Natural killer cell (primary cell): ENCODE measurements at regions not wholly inside any gene's neighbourhood (a gene's known extent, or its start where the extent isn't known, plus 50 kb on each side); places are given as distances from the start of the nearest gene placed in this dataset.

Source experiments
- ATAC-seq, 3 donors: fragments of 150-1000 bp in 2 of 3; fragments of 200-7000 bp in 1 of 3; cut with Tn5 transposase; 1 replicate in 1 of 3; 2 replicates in 2 of 3; pipeline ENCODE4 v1.10.0; 2021; ENCODE audit warnings: mild to moderate bottlenecking in 2 of 3, moderate library complexity in 2 of 3
- DNase-seq, 2 donors: peaks; one replicate each; pipeline versions ENCODE4 v3.0.0 to v3.0.0-alpha.2; 2013 to 2021; ENCODE audit warnings: mixed read lengths in 1 of 2
- H3K27ac ChIP-seq: one replicate; pipeline ENCODE4 v1.5.1; 2013; ENCODE audit warnings: mild to moderate bottlenecking, low read length
- H3K27me3 ChIP-seq: one replicate; pipeline ENCODE4 v1.6.1; 2013; ENCODE audit warnings: low read length; ENCODE audit not compliant: control insufficient read depth, insufficient read depth
- H3K36me3 ChIP-seq: one replicate; pipeline ENCODE4 v1.6.1; 2013; ENCODE audit warnings: low read length; ENCODE audit not compliant: control insufficient read depth, insufficient read depth
- H3K4me1 ChIP-seq: one replicate; pipeline ENCODE4 v1.6.1; 2013; ENCODE audit warnings: low read length; ENCODE audit not compliant: control insufficient read depth, insufficient read depth
- H3K4me3 ChIP-seq: one replicate; pipeline ENCODE4 v1.5.1; 2013; ENCODE audit warnings: low read length
- H3K9me3 ChIP-seq: one replicate; pipeline ENCODE4 v1.6.1; 2013; ENCODE audit warnings: low read length; ENCODE audit not compliant: control insufficient read depth, insufficient read depth
- H3K27ac Mint-ChIP-seq, 2 donors: one replicate each; pipeline ENCODE4 v1.8.0; 2022; ENCODE audit warnings: mild to moderate bottlenecking in 2 of 2, mixed read lengths in 2 of 2, moderate library complexity in 1 of 2
- H3K27me3 Mint-ChIP-seq, 2 donors: one replicate each; pipeline ENCODE4 v1.8.0; 2022; ENCODE audit warnings: low read depth in 2 of 2, mixed read lengths in 2 of 2
- H3K36me3 Mint-ChIP-seq: one replicate; pipeline ENCODE4 v1.8.0; 2022; ENCODE audit warnings: mixed read lengths
- H3K4me1 Mint-ChIP-seq, 2 donors: one replicate each; pipeline ENCODE4 v1.8.0; 2022; ENCODE audit warnings: mixed read lengths in 2 of 2
- H3K4me3 Mint-ChIP-seq: one replicate; pipeline ENCODE4 v1.8.0; 2022; ENCODE audit warnings: mild to moderate bottlenecking, moderate library complexity, mixed read lengths
- H3K9me3 Mint-ChIP-seq, 2 donors: one replicate each; pipeline ENCODE4 v1.8.0; 2022; ENCODE audit warnings: mixed read lengths in 2 of 2
- CTCF ChIP-seq: fragments of 200-600 bp; IDR thresholded peaks from one replicate; pipeline ENCODE4 v1.8.0; 2022; ENCODE audit warnings: antibody characterized with exemption
- WGBS: methylation state at CpG from one replicate; pipeline ENCODE4 v1.1.7; 2013; ENCODE audit warnings: missing lambda C conversion rate; ENCODE audit not compliant: insufficient coverage; 5-methylcytosine and 5-hydroxymethylcytosine counted together
- intact Hi-C: fragments of 100-400 bp; cut with micrococcal nuclease; formaldehyde crosslinking; loops from one replicate; pipeline ENCODE4 v1.14.2; 2022

DNA sequence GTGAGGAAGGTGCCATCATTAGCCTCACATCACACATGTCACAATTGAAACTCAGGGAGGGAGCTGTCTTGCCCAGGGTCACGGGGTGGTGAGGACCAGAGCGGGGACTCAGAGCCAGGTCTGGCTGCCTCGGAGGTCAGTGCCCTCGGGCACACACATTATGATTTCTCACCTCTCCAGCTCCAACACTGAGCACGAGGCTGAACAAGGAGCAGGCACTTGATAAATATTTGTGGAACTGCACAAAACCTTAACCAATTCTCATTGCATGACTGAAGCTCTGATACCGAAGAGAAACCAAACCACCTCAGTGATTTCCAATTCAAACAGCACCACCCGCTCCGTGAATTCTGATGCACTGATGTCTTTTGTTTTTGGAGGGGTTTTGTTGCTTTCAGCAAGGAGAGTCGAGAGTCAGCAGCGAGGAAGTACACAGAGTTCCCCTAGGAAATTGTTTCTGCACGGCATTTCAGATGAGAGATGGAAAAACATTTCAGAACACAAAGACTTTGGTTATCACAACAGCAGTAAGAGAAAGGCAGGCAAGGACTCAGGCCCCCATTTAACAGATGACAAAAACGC, 55.3 kb upstream of the ZMIZ1 start:
- no peak overlapping the region for H3K4me3 ChIP-seq
- no peak overlapping the region for H3K27ac Mint-ChIP-seq
- H3K27me3 Mint-ChIP-seq = peaks cover 20 to 50% of the 10 kb centered on the region in 2 donors
- ATAC-seq (no peak), DNase-seq (no peak)
- no peak for TF ChIP-seq CTCF
- no peaks in the 10 kb centered on the region for H3K4me1 Mint-ChIP-seq
- WGBS = 88% methylated on average over 12 of the region's 12 CpGs
- intact Hi-C loops = no loop called here
- H3K9me3 Mint-ChIP-seq = peaks cover 0 to 5% of the 10 kb centered on the region in 2 donors
- H3K27ac ChIP-seq = no peak overlapping the region
- H3K36me3 ChIP-seq = no peaks in the 10 kb centered on the region
- H3K9me3 ChIP-seq = peaks cover 8% of the 10 kb centered on the region
- H3K4me1 ChIP-seq = no peaks in the 10 kb centered on the region
- H3K27me3 ChIP-seq = no peaks in the 10 kb centered on the region
- no peaks in the 10 kb centered on the region for H3K36me3 Mint-ChIP-seq
- H3K4me3 Mint-ChIP-seq = no peak overlapping the region

DNA sequence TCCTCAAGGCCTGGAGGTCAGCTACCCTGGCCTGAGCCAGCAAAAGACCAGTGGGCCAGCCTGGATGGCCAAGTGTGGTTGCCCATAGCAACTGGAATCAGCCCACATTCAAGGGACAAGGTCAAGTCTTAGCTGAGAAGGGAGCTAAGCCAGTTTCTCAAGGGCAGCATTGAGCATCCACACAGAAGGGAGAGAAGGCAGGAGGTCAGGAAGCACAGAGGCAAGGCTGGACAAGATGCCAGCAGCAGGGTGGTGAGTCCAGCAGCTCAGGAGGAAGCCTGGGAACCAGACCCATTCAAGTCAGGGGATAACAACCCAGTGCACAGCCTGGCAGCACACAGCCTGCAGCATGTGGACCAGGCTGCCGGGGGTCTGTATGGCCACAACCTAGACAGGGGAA, 54.0 kb upstream of the ZMIZ1 start:
- 89% methylated on average over 1 of the region's 1 CpG for WGBS
- H3K4me3 Mint-ChIP-seq = no peak overlapping the region

GRCh38 chr10:79017882-79018520, 50.8 kb upstream of the ZMIZ1 start:
- DNase-seq (no peak), ATAC-seq (no peak)
- Histone ChIP-seq H3K27me3 (no peaks in the 10 kb centered on the region), H3K27ac (no peak overlapping the region), H3K36me3 (no peaks in the 10 kb centered on the region), H3K9me3 (peaks cover 8% of the 10 kb centered on the region), H3K4me1 (no peaks in the 10 kb centered on the region), H3K4me3 (no peak overlapping the region)
- no peak overlapping the region for H3K4me3 Mint-ChIP-seq
- H3K9me3 Mint-ChIP-seq = peaks cover 0 to 5% of the 10 kb centered on the region in 2 donors
- H3K27ac Mint-ChIP-seq = no peak overlapping the region
- peaks cover 0 to 9% of the 10 kb centered on the region in 2 donors for H3K4me1 Mint-ChIP-seq
- H3K27me3 Mint-ChIP-seq = peaks cover 26 to 54% of the 10 kb centered on the region in 2 donors
- WGBS = 80% methylated on average over 4 of the region's 4 CpGs
- H3K36me3 Mint-ChIP-seq = no peaks in the 10 kb centered on the region
- TF ChIP-seq CTCF = no peak
- intact Hi-C loops = no loop called here

More for the DNA sequence above, 54.0 kb upstream of the ZMIZ1 start:
- TF ChIP-seq CTCF = no peak
- H3K27ac Mint-ChIP-seq = no peak overlapping the region
- Histone ChIP-seq H3K4me3 (no peak overlapping the region), H3K4me1 (no peaks in the 10 kb centered on the region), H3K9me3 (peaks cover 8% of the 10 kb centered on the region), H3K27ac (no peak overlapping the region), H3K27me3 (no peaks in the 10 kb centered on the region), H3K36me3 (no peaks in the 10 kb centered on the region)
- DNase-seq = no peak
- ATAC-seq = no peak
- H3K4me1 Mint-ChIP-seq = peaks cover 0 to 3% of the 10 kb centered on the region in 2 donors
- peaks cover 23 to 56% of the 10 kb centered on the region in 2 donors for H3K27me3 Mint-ChIP-seq
- intact Hi-C loops = no loop called here
- no peaks in the 10 kb centered on the region for H3K36me3 Mint-ChIP-seq
- peaks cover 0 to 5% of the 10 kb centered on the region in 2 donors for H3K9me3 Mint-ChIP-seq
